Spleen (tissue), 11 donors: ENCODE measurements at regions not wholly inside any gene's neighbourhood (a gene's known extent, or its start where the extent isn't known, plus 50 kb on each side); places are given as distances from the start of the nearest gene placed in this dataset.
A peak's percentile ranks its signal among the peaks of the same experiment; 100 is the strongest.

Experiments
- DNase-seq: peaks from one replicate; pipeline ENCODE4 v3.0.0-alpha.2; 2020
- H3K27ac ChIP-seq, 8 donors: fragments of 200-600 bp; sonication (generic) in 7 of 8; 1 replicate in 4 of 8; 2 replicates in 4 of 8; pipeline versions ENCODE4 v1.5.0 to v1.8.0; 2016 to 2021; ENCODE audit warnings: inconsistent platforms in 4 of 8, mild to moderate bottlenecking in 4 of 8, moderate library complexity in 1 of 8
- H3K27me3 ChIP-seq, 7 donors: fragments of 200-600 bp; sonication (generic) in 6 of 7; replicated peaks in 1 of 7; 1 replicate in 4 of 7; 2 replicates in 3 of 7; pipeline versions ENCODE4 v1.5.0 to v1.8.0; 2016 to 2021; ENCODE audit warnings: inconsistent platforms in 3 of 7, mild to moderate bottlenecking in 1 of 7
- H3K36me3 ChIP-seq, 6 donors: fragments of 200-600 bp; sonication (generic) in 5 of 6; 1 replicate in 4 of 6; 2 replicates in 2 of 6; pipeline versions ENCODE4 v1.5.0 to v1.8.0; 2016 to 2021; ENCODE audit warnings: inconsistent platforms in 2 of 6
- H3K4me1 ChIP-seq, 6 donors: fragments of 200-600 bp; sonication (generic) in 5 of 6; 1 replicate in 3 of 6; 2 replicates in 3 of 6; pipeline versions ENCODE4 v1.5.0 to v1.8.0; 2016 to 2021; ENCODE audit warnings: inconsistent platforms in 3 of 6
- H3K4me3 ChIP-seq, 8 donors: fragments of 200-600 bp; sonication (generic) in 7 of 8; 1 replicate in 4 of 8; 2 replicates in 4 of 8; pipeline versions ENCODE4 v1.5.0 to v1.8.0; 2016 to 2021; ENCODE audit warnings: inconsistent platforms in 4 of 8, mild to moderate bottlenecking in 4 of 8, moderate library complexity in 2 of 8
- H3K9me3 ChIP-seq, 8 donors: fragments of 200-600 bp; sonication (generic) in 7 of 8; 1 replicate in 4 of 8; 2 replicates in 4 of 8; pipeline versions ENCODE4 v1.5.0 to v1.8.0; 2016 to 2021; ENCODE audit warnings: inconsistent platforms in 4 of 8
- CTCF ChIP-seq, 11 experiments: fragments of 200-600 bp in 7 of 11; fragments of 450-650 bp in 4 of 11; sonication (generic) in 4 of 11; IDR thresholded peaks in 8 of 11; conservative IDR thresholded peaks in 3 of 11; 1 replicate in 7 of 11; 2 replicates in 4 of 11; pipeline versions ENCODE4 v1.4.0 to v1.8.0; 2016 to 2021; ENCODE audit warnings: antibody characterized with exemption in 11 of 11, inconsistent platforms in 4 of 11, mild to moderate bottlenecking in 1 of 11
- POLR2A ChIP-seq, 3 donors: fragments of 450-650 bp; IDR thresholded peaks; one replicate each; pipeline ENCODE4 v1.5.1; 2017; ENCODE audit warnings: antibody characterized with exemption in 3 of 3, mild to moderate bottlenecking in 1 of 3
- POLR2AphosphoS5 ChIP-seq, 3 donors: sonication (generic); formaldehyde crosslinking; IDR thresholded peaks; one replicate each; pipeline ENCODE4 v1.5.1; 2017; ENCODE audit warnings: antibody characterized with exemption in 3 of 3
- WGBS, 5 donors: extraction: QIAGEN DNeasy Blood & Tissue Kit in 3 of 5; methylation state at CpG; one replicate each; pipeline versions ENCODE4 v1.1.5 to v1.1.7; 2013 to 2018; 5-methylcytosine and 5-hydroxymethylcytosine counted together
- intact Hi-C: fragments of 100-400 bp; cut with DNase I; formaldehyde crosslinking; loops from one replicate; pipeline ENCODE4 v1.15.0; 2023; ENCODE audit warnings: low total_unique reads
- donor health status: healthy with polysubstance abuse.
- donor health status: DM: no; HTN: no; CAD: no; lungs with moderate emphysema.
- donor health status: DM: no; HTN: no; CAD: no.
- donor health status: Bipolar disorder and iron deficiency.
- donor health status: healthy.
- donor health status: DM: no; HTN: no; CAD: no.
- donor health status: DM: yes; HTN: yes; CAD: no.

- H3K27me3 ChIP-seq: no peaks in the 10 kb centered on the region
- DNase-seq: peak; percentile 69
- peaks cover 0 to 4% (median 0%) of the 10 kb centered on the region in 8 donors for H3K9me3 ChIP-seq
- 78 to 86% (median 82%) methylated on average over 7 to 8 of the region's 8 CpGs for WGBS, 5 donors
- intact Hi-C loops: no loop called here
- no peaks in the 10 kb centered on the region for H3K36me3 ChIP-seq
- H3K4me3 ChIP-seq: no peak overlapping the region
- no peak overlapping the region for H3K27ac ChIP-seq
- no peaks in the 10 kb centered on the region for H3K4me1 ChIP-seq
- no peak for TF ChIP-seq POLR2AphosphoS5 (IDR thresholded peaks at IDR 0.05)
- TF ChIP-seq POLR2A (IDR thresholded peaks at IDR 0.05): no peak
- no peak for TF ChIP-seq CTCF (IDR thresholded peaks at IDR 0.05 in 8 of 11, conservative IDR thresholded peaks at IDR 0.05 in 3 of 11)
Observed at GRCh38 chr5:120368923-120369715, 95.0 kb upstream of the PRR16 start.

GRCh38 chr5:120372899-120373298 is 91.2 kb upstream of the PRR16 start:
- H3K4me3 ChIP-seq: no peak overlapping the region
- no peaks in the 10 kb centered on the region for H3K36me3 ChIP-seq
- H3K27me3 ChIP-seq: no peaks in the 10 kb centered on the region
- TF ChIP-seq POLR2A (IDR thresholded peaks at IDR 0.05): no peak
- TF ChIP-seq CTCF (IDR thresholded peaks at IDR 0.05 in 8 of 11, conservative IDR thresholded peaks at IDR 0.05 in 3 of 11): no peak
- TF ChIP-seq POLR2AphosphoS5 (IDR thresholded peaks at IDR 0.05): no peak
- no peak for DNase-seq
- intact Hi-C loops: no loop called here
- no peak overlapping the region for H3K27ac ChIP-seq
- peaks cover 0 to 9% (median 0%) of the 10 kb centered on the region in 8 donors for H3K9me3 ChIP-seq
- no peaks in the 10 kb centered on the region for H3K4me1 ChIP-seq
- 60 to 75% (median 68%) methylated on average over 3 of the region's 3 CpGs for WGBS, 5 donors

- no peaks in the 10 kb centered on the region for H3K4me1 ChIP-seq
- intact Hi-C loops: no loop called here
- 60 to 86% (median 67%) methylated on average over 1 of the region's 1 CpG for WGBS, 5 donors
- no peaks in the 10 kb centered on the region for H3K36me3 ChIP-seq
- H3K27me3 ChIP-seq: no peaks in the 10 kb centered on the region
- no peak overlapping the region for H3K4me3 ChIP-seq
- TF ChIP-seq POLR2AphosphoS5 (IDR thresholded peaks at IDR 0.05) (no peak), CTCF (IDR thresholded peaks at IDR 0.05 in 8 of 11, conservative IDR thresholded peaks at IDR 0.05 in 3 of 11) (no peak), POLR2A (IDR thresholded peaks at IDR 0.05) (no peak)
- no peak for DNase-seq
- no peak overlapping the region for H3K27ac ChIP-seq
- H3K9me3 ChIP-seq: peaks cover 0 to 26% (median 20%) of the 10 kb centered on the region in 8 donors
Observed at GRCh38 chr5:120375248-120375647, 88.9 kb upstream of the PRR16 start.

- no peak overlapping the region for H3K4me3 ChIP-seq
- intact Hi-C loops: no loop called here
- no peaks in the 10 kb centered on the region for H3K36me3 ChIP-seq
- no peaks in the 10 kb centered on the region for H3K4me1 ChIP-seq
- no peak overlapping the region for H3K27ac ChIP-seq
- no peaks in the 10 kb centered on the region for H3K27me3 ChIP-seq
- DNase-seq: no peak
- TF ChIP-seq POLR2A (IDR thresholded peaks at IDR 0.05): no peak
- TF ChIP-seq POLR2AphosphoS5 (IDR thresholded peaks at IDR 0.05): no peak
- TF ChIP-seq CTCF (IDR thresholded peaks at IDR 0.05 in 8 of 11, conservative IDR thresholded peaks at IDR 0.05 in 3 of 11): no peak
- H3K9me3 ChIP-seq: peaks cover 0 to 26% (median 20%) of the 10 kb centered on the region in 8 donors
- 68 to 93% (median 85%) methylated on average over 1 of the region's 1 CpG for WGBS, 5 donors
Observed at GRCh38 chr5:120380644-120381043, 83.5 kb upstream of the PRR16 start.
